ENCODE measurements at regions not wholly inside any gene's neighbourhood (a gene's known extent, or its start where the extent isn't known, plus 50 kb on each side); places are given as distances from the start of the nearest gene placed in this dataset.
"Not testable (repeated sequence)": the region's sequence is repeated elsewhere in the genome, so short reads cannot be mapped to it uniquely, and the experiment has no call there.

- TF ChIP-seq POLR2AphosphoS5, POLR2A, TAF1 (IDR thresholded peaks at IDR 0.05; ENCODE audit: low read depth, low read length): not testable (repeated sequence)
Measured at GRCh38 chr1:38479662-38480061, 379.9 kb downstream of the RRAGC start.

All from GM12891 (cell line).